GM12892 (cell line): ENCODE measurements at regions not wholly inside any gene's neighbourhood (a gene's known extent, or its start where the extent isn't known, plus 50 kb on each side); places are given as distances from the start of the nearest gene placed in this dataset.

Source experiments
- POLR2A ChIP-seq: IDR thresholded peaks from 2 replicates; pipeline ENCODE4 v1.6.1; 2011; ENCODE audit warnings: low read depth, low read length, control low read depth
- POLR2AphosphoS5 ChIP-seq: IDR thresholded peaks from 2 replicates; pipeline ENCODE4 v1.6.1; 2011; ENCODE audit warnings: low read depth, low read length, control low read depth

DNA sequence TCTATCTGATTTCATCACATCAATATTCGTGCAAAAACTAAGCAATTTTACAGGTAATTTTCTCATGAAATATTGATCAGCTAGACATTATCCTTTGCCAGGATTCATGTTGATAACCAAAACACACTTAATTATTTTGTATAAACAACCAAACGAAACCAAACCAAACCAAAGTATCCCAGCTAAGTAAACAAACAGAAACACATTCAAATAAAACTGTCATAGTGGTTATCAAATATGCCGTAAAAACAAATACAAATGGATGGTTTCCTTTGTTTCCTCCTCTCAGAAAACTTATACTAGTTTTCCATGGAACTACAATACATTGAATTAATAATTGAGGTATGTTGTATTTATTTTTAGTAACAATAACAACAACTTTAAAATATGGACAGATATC lies 777.4 kb downstream of the DSC3 start:
- TF ChIP-seq POLR2AphosphoS5: no peak
- TF ChIP-seq POLR2A: no peak
